PC-9 (cell line): ENCODE measurements at regions not wholly inside any gene's neighbourhood (a gene's known extent, or its start where the extent isn't known, plus 50 kb on each side); places are given as distances from the start of the nearest gene placed in this dataset.

ENCODE experiments used
- BruUV-seq: library from RNA; stranded (reverse); fragments of 400-500 nt; replicated peaks from 2 replicates; lab custom pipeline; 2021; lab: Mats Ljungman, UMichigan
- CTCF ChIA-PET: fragments of 300-600 bp; sonication (Branson Sonifier 250); formaldehyde crosslinking; loops from one replicate; lab custom pipeline; 2022; ENCODE audit warnings: antibody characterized with exemption; lab: Charles Lee
- POLR2A ChIA-PET: fragments of 300-600 bp; sonication (Branson Sonifier 250); formaldehyde crosslinking; loops from one replicate; lab custom pipeline; 2022; ENCODE audit warnings: antibody characterized with exemption; ENCODE audit not compliant: unreplicated experiment; lab: Charles Lee
- DNase-seq, 2 experiments: peaks; one replicate each; pipeline versions ENCODE4 v3.0.0 to v3.0.0-alpha.2; 2015 to 2022; ENCODE audit warnings: mixed read lengths in 1 of 2
- H2AFZ ChIP-seq: fragments of 200-600 bp; sonication (generic); 2 replicates; pipeline ENCODE4 v1.8.1; 2017; ENCODE audit warnings: antibody characterized with exemption
- H3F3A ChIP-seq: fragments of 200-600 bp; sonication (generic); 2 replicates; pipeline ENCODE4 v1.8.1; 2017; ENCODE audit warnings: antibody characterized with exemption, mild to moderate bottlenecking, low read depth; ENCODE audit not compliant: insufficient read depth
- H3K27ac ChIP-seq: fragments of 200-600 bp; sonication (generic); 2 replicates; pipeline ENCODE4 v1.6.1; 2016; ENCODE audit warnings: mixed run types
- H3K27me3 ChIP-seq: fragments of 200-600 bp; sonication (generic); 2 replicates; pipeline ENCODE4 v1.6.1; 2016; ENCODE audit warnings: low read depth, mixed run types; ENCODE audit not compliant: insufficient read depth
- H3K36me3 ChIP-seq: fragments of 200-600 bp; sonication (generic); 2 replicates; pipeline ENCODE4 v1.6.1; 2016; ENCODE audit warnings: low read depth, mixed run types
- H3K4me1 ChIP-seq: fragments of 200-600 bp; sonication (generic); replicated peaks from 2 replicates; pipeline ENCODE4 v1.6.1; 2016; ENCODE audit warnings: mixed run types; ENCODE audit not compliant: insufficient read depth
- H3K4me2 ChIP-seq: fragments of 200-600 bp; sonication (generic); 2 replicates; pipeline ENCODE4 v1.6.1; 2017; ENCODE audit warnings: mixed run types
- H3K4me3 ChIP-seq: fragments of 200-600 bp; sonication (generic); 2 replicates; pipeline ENCODE4 v1.6.1; 2016; ENCODE audit warnings: mixed run types
- H3K79me2 ChIP-seq: fragments of 200-600 bp; sonication (generic); 2 replicates; pipeline ENCODE4 v1.6.1; 2017; ENCODE audit warnings: low read depth, mixed run types
- H3K9me2 ChIP-seq: fragments of 200-600 bp; sonication (generic); 2 replicates; pipeline ENCODE4 v1.8.1; 2017; ENCODE audit warnings: mild to moderate bottlenecking; ENCODE audit not compliant: insufficient read depth
- H3K9me3 ChIP-seq: fragments of 200-600 bp; sonication (generic); 2 replicates; pipeline ENCODE4 v1.8.1; 2016; ENCODE audit warnings: low read depth; ENCODE audit not compliant: insufficient read depth
- H4K20me1 ChIP-seq: fragments of 200-600 bp; sonication (generic); 2 replicates; pipeline ENCODE4 v1.8.1; 2017; ENCODE audit not compliant: insufficient read depth
- EZH2 ChIP-seq: fragments of 200-600 bp; sonication (generic); IDR thresholded peaks from 2 replicates; pipeline ENCODE4 v1.8.0; 2017; ENCODE audit warnings: antibody characterized with exemption, low read depth
- intact Hi-C: fragments of 100-400 bp; cut with micrococcal nuclease; formaldehyde crosslinking; loops from one replicate; pipeline ENCODE4 v1.10.0; 2022; ENCODE audit not compliant: unreplicated experiment
- TF ChIP-seq, protein P1 (sequence below): fragments of 200-600 bp; sonication (generic); conservative IDR thresholded peaks from 2 replicates; pipeline ENCODE4 v1.6.1; 2017; ENCODE audit warnings: mixed run types, antibody characterized with exemption, mild to moderate bottlenecking, moderate library complexity

- Histone ChIP-seq H3K36me3 (no peaks in the 10 kb centered on the region), H2AFZ (no peak overlapping the region), H4K20me1 (no peaks in the 10 kb centered on the region), H3K9me2 (no peaks in the 10 kb centered on the region), H3F3A (no peaks in the 10 kb centered on the region), H3K79me2 (no peaks in the 10 kb centered on the region), H3K4me1 (no peaks in the 10 kb centered on the region), H3K9me3 (no peaks in the 10 kb centered on the region), H3K4me2 (no peak overlapping the region), H3K27ac (no peak overlapping the region), H3K27me3 (peaks cover 70% of the 10 kb centered on the region), H3K4me3 (no peak overlapping the region)
- no peak for TF ChIP-seq EZH2
- TF ChIP-seq, protein P1, sequence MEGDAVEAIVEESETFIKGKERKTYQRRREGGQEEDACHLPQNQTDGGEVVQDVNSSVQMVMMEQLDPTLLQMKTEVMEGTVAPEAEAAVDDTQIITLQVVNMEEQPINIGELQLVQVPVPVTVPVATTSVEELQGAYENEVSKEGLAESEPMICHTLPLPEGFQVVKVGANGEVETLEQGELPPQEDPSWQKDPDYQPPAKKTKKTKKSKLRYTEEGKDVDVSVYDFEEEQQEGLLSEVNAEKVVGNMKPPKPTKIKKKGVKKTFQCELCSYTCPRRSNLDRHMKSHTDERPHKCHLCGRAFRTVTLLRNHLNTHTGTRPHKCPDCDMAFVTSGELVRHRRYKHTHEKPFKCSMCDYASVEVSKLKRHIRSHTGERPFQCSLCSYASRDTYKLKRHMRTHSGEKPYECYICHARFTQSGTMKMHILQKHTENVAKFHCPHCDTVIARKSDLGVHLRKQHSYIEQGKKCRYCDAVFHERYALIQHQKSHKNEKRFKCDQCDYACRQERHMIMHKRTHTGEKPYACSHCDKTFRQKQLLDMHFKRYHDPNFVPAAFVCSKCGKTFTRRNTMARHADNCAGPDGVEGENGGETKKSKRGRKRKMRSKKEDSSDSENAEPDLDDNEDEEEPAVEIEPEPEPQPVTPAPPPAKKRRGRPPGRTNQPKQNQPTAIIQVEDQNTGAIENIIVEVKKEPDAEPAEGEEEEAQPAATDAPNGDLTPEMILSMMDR, result no peak
- BruUV-seq, result no TSS peak
- DNase-seq, result no peak
- ChIA-PET POLR2A (no interaction called here), CTCF (no interaction called here)
- intact Hi-C loops, result no loop called here
Observed at GRCh38 chr9:120327322-120327721, 252.6 kb downstream of the CDK5RAP2 start.

GRCh38 chr9:120326049-120326693 lies 253.8 kb downstream of the CDK5RAP2 start:
- BruUV-seq, result no TSS peak
- Histone ChIP-seq H4K20me1 (no peaks in the 10 kb centered on the region), H3K27me3 (peaks cover 71% of the 10 kb centered on the region), H3K4me1 (no peaks in the 10 kb centered on the region), H2AFZ (no peak overlapping the region), H3K9me3 (no peaks in the 10 kb centered on the region), H3K36me3 (no peaks in the 10 kb centered on the region), H3K4me2 (no peak overlapping the region), H3K79me2 (no peaks in the 10 kb centered on the region), H3F3A (no peaks in the 10 kb centered on the region), H3K27ac (no peak overlapping the region), H3K9me2 (no peaks in the 10 kb centered on the region), H3K4me3 (no peak overlapping the region)
- TF ChIP-seq, protein P1, result no peak
- no peak for TF ChIP-seq EZH2
- no peak for DNase-seq
- ChIA-PET POLR2A (no interaction called here), CTCF (no interaction called here)
- intact Hi-C loops, result no loop called here

- ChIA-PET POLR2A (no interaction called here), CTCF (no interaction called here)
- no peaks in the 10 kb centered on the region for H3K79me2 ChIP-seq
Observed at GRCh38 chr9:120324996-120325642, 254.8 kb downstream of the CDK5RAP2 start.

More at GRCh38 chr9:120324996-120325642, 254.8 kb downstream of the CDK5RAP2 start:
- Histone ChIP-seq H3K4me2 (no peak overlapping the region), H3K4me3 (no peak overlapping the region), H3K4me1 (no peaks in the 10 kb centered on the region), H3K36me3 (no peaks in the 10 kb centered on the region), H3K27ac (no peak overlapping the region), H3K9me3 (no peaks in the 10 kb centered on the region), H3K27me3 (peaks cover 73% of the 10 kb centered on the region), H4K20me1 (no peaks in the 10 kb centered on the region), H2AFZ (no peak overlapping the region), H3K9me2 (no peaks in the 10 kb centered on the region), H3F3A (no peaks in the 10 kb centered on the region)
- DNase-seq, result no peak
- intact Hi-C loops, result no loop called here
- TF ChIP-seq, protein P1, result no peak
- no peak for TF ChIP-seq EZH2
- BruUV-seq, result no TSS peak
